ENCODE measurements at regions not wholly inside any gene's neighbourhood (a gene's known extent, or its start where the extent isn't known, plus 50 kb on each side); places are given as distances from the start of the nearest gene placed in this dataset.

DNA sequence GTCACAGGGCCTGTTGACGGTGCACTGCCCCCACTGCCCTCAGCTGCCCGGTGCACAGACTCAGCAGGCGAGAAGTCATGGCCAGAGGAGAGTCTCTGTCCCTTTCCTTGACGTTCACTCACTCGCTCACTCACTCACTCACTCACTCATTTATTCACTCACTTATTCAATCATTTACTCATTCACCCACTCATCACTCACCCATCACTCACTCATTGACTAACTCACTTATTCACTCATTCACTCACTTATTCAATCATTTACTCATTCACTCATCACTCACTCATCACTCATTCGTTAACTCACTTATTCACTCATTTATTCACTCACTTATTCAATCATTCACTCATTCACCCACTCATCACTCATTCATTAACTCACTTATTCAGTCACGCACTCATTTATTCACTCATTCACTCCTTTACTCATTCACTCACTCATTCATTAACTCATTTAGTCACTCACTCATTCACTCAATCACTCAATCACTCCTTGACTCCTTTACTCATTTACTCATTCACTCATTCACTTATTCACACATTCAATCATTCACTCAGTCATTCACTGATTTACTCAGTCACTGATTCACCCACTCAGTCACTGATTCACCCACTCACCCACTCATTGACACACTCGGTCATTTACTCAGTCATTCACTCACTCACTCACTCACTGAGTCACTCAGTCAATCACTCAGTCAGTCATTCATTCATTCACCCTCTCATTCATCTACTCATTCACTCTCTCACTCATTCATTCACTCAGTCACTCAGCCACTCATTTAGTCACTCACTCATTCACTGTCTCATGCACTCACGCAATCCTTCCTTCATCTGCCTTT lies 1193.5 kb downstream of the BRD1 start:
- TF ChIP-seq, protein P1, sequence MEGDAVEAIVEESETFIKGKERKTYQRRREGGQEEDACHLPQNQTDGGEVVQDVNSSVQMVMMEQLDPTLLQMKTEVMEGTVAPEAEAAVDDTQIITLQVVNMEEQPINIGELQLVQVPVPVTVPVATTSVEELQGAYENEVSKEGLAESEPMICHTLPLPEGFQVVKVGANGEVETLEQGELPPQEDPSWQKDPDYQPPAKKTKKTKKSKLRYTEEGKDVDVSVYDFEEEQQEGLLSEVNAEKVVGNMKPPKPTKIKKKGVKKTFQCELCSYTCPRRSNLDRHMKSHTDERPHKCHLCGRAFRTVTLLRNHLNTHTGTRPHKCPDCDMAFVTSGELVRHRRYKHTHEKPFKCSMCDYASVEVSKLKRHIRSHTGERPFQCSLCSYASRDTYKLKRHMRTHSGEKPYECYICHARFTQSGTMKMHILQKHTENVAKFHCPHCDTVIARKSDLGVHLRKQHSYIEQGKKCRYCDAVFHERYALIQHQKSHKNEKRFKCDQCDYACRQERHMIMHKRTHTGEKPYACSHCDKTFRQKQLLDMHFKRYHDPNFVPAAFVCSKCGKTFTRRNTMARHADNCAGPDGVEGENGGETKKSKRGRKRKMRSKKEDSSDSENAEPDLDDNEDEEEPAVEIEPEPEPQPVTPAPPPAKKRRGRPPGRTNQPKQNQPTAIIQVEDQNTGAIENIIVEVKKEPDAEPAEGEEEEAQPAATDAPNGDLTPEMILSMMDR (IDR thresholded peaks at IDR 0.05): no peak
- Histone ChIP-seq H3K4me3 (no peak overlapping the region), H3K27ac (no peak overlapping the region)
- DNase-seq (ENCODE audit: low spot score): no peak

DNA sequence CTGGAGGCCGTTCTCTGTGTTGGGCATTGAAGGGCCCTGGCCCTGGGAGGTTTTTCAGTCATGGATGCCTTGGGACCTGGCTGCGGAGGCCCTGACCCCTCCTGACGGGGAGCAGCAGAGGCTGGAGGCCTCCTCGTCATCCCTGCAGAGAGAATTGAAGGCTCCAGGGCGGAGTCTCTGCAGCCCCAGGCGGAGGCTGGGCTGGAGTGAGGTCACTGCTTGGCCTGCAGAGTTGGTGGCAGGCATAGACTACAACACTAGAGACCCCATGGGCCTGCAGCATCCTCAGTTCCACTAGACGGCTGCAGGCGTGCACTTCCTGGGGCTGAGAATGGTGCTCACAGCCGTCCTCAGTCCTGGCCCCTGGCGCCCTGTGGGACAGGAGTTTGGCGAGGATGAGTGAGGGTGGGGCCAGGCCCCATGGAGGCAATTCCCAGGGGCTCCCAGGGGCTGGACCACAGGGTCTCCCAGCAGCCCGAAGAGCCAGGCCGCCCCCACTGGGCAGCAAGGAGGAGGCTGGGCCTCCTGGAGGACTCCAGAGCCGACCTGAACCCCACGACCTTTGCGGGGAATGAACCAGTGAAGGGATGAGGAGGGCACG lies 1194.9 kb downstream of the BRD1 start:
- no peak for DNase-seq (ENCODE audit: low spot score)
- no peak overlapping the region for H3K4me3 ChIP-seq

DNA sequence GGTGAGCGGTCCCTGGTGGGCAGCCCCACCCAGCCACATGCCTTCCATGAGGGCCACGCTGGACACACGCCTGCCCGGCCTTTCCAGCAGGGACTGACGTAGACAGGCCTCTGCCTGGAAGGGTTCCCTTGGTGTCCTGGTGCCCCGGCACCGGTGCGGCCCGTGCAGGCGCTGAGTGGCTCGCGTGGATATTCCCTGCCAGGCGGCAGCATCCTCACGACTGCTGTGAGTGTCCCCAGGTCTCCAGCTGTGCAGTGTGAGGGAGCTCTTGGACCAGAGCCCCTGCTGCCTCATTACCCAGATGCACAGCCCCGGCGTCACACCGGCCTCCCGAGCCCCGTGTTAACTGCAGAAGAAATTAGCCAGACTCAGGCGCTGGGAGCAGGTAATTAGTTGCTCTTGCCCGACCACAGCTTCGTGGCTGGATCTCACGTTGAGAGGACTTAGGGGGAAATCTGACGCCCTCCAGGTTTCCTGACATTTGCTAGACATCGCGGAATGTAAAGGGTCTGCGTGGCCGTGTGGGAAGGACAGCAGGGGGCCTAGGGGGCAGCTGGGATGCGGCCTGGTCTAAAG lies 1196.3 kb downstream of the BRD1 start:
- H3K27ac ChIP-seq: no peak overlapping the region

More for the DNA sequence above, 1194.9 kb downstream of the BRD1 start:
- TF ChIP-seq, protein P1 (IDR thresholded peaks at IDR 0.05): no peak
- no peak overlapping the region for H3K27ac ChIP-seq

DNA sequence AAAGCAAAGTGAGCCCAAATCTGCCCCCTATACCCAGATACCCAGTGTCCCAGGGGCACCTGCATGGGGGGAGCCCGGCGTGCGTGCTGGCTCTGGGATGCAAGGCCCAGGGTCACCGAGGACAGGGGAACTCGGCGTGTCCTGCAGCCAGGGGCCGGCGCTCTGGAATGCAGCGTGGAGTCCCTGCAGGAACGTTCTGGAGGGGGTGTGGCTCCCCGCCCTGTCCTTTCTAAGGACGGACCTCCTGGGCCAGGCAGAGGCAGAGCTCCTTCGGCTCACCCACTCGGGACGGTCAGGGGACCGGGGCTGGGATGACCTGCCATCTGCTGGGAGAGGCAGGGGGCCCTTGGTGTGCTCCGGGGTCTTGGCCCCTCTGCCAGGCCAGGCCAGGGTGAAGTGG lies 1196.8 kb downstream of the BRD1 start:
- TF ChIP-seq, protein P1 (IDR thresholded peaks at IDR 0.05): no peak
- DNase-seq (ENCODE audit: low spot score): no peak
- no peak overlapping the region for H3K4me3 ChIP-seq
- no peak overlapping the region for H3K27ac ChIP-seq

More for the DNA sequence above, 1196.3 kb downstream of the BRD1 start:
- no peak for DNase-seq (ENCODE audit: low spot score)
- H3K4me3 ChIP-seq: no peak overlapping the region
- TF ChIP-seq, protein P1 (IDR thresholded peaks at IDR 0.05): no peak

DNA sequence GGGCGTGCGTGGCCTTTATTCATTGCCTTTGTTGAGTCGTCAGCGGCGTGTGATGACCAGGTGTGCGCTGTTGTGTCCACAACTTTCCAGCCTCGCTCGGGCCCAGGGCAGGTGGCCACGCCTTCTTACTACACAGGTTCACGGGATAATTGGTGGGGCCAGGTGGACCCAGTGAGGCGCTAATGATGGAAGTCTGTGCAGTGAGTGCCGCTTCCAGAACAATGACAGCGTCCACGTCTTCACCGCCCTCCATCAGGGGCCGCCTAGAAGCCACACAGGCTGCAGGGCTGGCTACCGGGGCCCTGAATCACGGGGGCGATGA lies 1197.3 kb downstream of the BRD1 start:
- TF ChIP-seq, protein P1 (IDR thresholded peaks at IDR 0.05): no peak
- no peak for DNase-seq (ENCODE audit: low spot score)
- H3K27ac ChIP-seq: no peak overlapping the region
- H3K4me3 ChIP-seq: no peak overlapping the region

DNA sequence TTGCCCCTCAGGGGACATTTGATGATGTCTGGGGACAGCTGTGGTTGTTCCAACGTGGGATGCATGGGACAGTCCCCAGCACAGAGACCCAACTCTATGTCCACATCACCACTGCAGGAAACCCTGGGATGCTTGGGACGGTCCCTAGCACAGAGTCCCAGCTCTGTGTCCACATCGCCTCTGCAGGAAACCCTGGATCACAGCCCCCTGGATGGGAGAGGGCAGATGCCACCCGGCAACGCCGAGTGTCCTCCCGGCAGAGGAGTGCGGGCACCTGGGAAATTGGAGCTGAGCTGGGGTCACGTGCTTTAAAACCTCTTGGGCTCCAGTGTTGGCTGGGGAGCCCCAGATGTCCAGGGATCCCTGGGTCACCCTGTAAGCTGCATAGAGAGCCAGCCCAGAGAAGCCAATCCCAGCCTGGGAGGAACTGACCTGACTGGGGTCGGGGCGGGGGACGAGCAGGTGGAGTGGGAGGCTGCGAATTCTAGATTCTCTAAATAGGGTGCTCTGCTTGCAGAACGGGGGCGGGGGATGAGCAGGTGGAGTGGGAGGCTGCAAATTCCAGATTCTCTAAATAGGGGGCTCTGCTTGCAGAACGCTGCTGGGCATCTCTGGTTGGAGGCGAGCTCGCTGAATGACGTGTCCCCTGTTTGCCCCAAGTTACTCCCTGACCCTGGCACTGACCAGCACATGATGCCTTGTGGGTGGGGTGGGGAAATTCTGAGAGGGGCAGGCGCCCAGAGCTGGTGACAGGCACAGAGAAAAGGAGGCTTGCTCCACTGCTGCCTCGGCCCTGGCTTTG lies 1197.8 kb downstream of the BRD1 start:
- TF ChIP-seq, protein P1 (IDR thresholded peaks at IDR 0.05): no peak
- Histone ChIP-seq H3K4me3 (no peak overlapping the region), H3K27ac (no peak overlapping the region)
- no peak for DNase-seq (ENCODE audit: low spot score)
